ENCODE measurements at regions not wholly inside any gene's neighbourhood (a gene's known extent, or its start where the extent isn't known, plus 50 kb on each side); places are given as distances from the start of the nearest gene placed in this dataset.

DNA sequence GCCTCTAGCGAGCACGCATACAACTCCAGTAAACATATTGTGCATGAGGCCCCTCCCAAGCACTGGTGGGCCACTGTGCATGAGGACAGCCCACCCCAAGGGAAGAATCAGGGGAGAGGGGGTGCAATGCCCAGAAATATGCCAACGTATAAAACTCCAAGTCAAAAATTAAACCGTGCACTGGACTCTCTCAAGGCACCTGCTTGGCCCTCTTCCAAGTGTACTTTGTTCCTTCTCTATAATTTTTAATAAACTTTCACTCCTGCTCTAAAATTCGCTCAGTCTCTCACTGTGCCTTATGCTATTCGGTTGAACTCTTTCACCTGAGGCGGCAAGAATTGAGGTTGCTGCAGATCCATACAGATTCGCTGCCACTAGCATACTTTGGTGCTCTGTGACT, 465.3 kb upstream of the TENM4 start:
- no peak overlapping the region for H2BK20ac ChIP-seq (ENCODE audit: low read length)
- H3K4me3 ChIP-seq (ENCODE audit: extremely low read depth in 1 of 4, insufficient read depth in 2 of 4, low read depth in 3 of 4, low read length in 4 of 4), result no peak overlapping the region
- H3K56ac ChIP-seq (replicated peaks; ENCODE audit: insufficient read length, low read depth, low read length), result no peak overlapping the region
- no peaks in the 10 kb centered on the region for H4K20me1 ChIP-seq (replicated peaks in 1 of 2; ENCODE audit: control insufficient read depth in 1 of 2, insufficient read depth in 2 of 2, low read length in 2 of 2)
- H2AFZ ChIP-seq (ENCODE audit: low read length), result no peak overlapping the region
- no peak overlapping the region for H2BK5ac ChIP-seq (ENCODE audit: low read depth, low read length)
- H3K23me2 ChIP-seq (ENCODE audit: low read depth, low read length), result no peaks in the 10 kb centered on the region
- no peaks in the 10 kb centered on the region for H3K79me2 ChIP-seq (ENCODE audit: control insufficient read depth in 1 of 2, insufficient read depth in 2 of 2, low read length in 2 of 2)
- H2BK15ac ChIP-seq (ENCODE audit: low read length), result no peak overlapping the region
- no peak for DNase-seq (ENCODE audit: low read depth in 1 of 2, low spot score in 2 of 2)
- no peak overlapping the region for H2BK12ac ChIP-seq (ENCODE audit: low read depth, low read length)
- H3K79me1 ChIP-seq (ENCODE audit: low read depth, low read length), result no peaks in the 10 kb centered on the region
- 95% methylated on average over 8 of the region's 8 CpGs; no CpG with 5 or more reads in 1 of the 2 experiments for WGBS, 2 experiments (ENCODE audit: extremely low coverage in 1 of 2, insufficient coverage in 1 of 2, insufficient read length in 1 of 2, insufficient replicate concordance in 2 of 2, low coverage in 1 of 2, low lambda C conversion rate in 2 of 2, missing lambda C conversion rate in 1 of 2)
- ChIA-PET CTCF (ENCODE audit: partially characterized antibody) (interaction anchor here (0.7 to 1.2 kb wide), 2 partner anchors 34 to 45 kb away, joined by 3 read pairs; no protein-coding TSS in a partner anchor), POLR2A (ENCODE audit: partially characterized antibody) (no interaction called here)
- H3K36me3 ChIP-seq (ENCODE audit: control insufficient read depth in 2 of 4, insufficient read depth in 4 of 4, low read length in 3 of 4), result no peaks in the 10 kb centered on the region
- H2AK5ac ChIP-seq (ENCODE audit: low read depth, low read length), result no peak overlapping the region
- no peak overlapping the region for H2BK120ac ChIP-seq (replicated peaks; ENCODE audit: low read depth, low read length)
- H3K18ac ChIP-seq (ENCODE audit: extremely low read depth, low read length), result no peak overlapping the region
- no peak overlapping the region for H3K4ac ChIP-seq (replicated peaks; ENCODE audit: insufficient read length, low read depth, low read length)
- no peak overlapping the region for H3K23ac ChIP-seq (ENCODE audit: insufficient read length)
- H4K5ac ChIP-seq (ENCODE audit: insufficient read length, low read depth, low read length), result no peak overlapping the region
- no peak overlapping the region; the same call in 1 of the 2 replicates for H3K27ac ChIP-seq (ENCODE audit: low read depth, low read length)
- no peak overlapping the region for H3K14ac ChIP-seq (ENCODE audit: insufficient read length)
- H4K8ac ChIP-seq (ENCODE audit: extremely low read depth, insufficient read depth, low read length), result no peak overlapping the region
- H3K27me3 ChIP-seq (replicated peaks in 1 of 4; ENCODE audit: control insufficient read depth in 3 of 4, extremely low read depth in 1 of 4, insufficient read depth in 3 of 4, low read length in 3 of 4), result no peaks in the 10 kb centered on the region
- H4K91ac ChIP-seq (replicated peaks; ENCODE audit: insufficient read length, low read length), result no peak overlapping the region
- FAIRE-seq, result no peak
- H3K9ac ChIP-seq (replicated peaks in 1 of 4; ENCODE audit: extremely low read depth in 1 of 4, low read depth in 3 of 4, low read length in 3 of 4), result no peak overlapping the region
- no peaks in the 10 kb centered on the region; a peak in 1 of 4 replicates for H3K9me3 ChIP-seq (ENCODE audit: insufficient read depth in 2 of 2, low read depth in 1 of 2, low read length in 1 of 2)
- no peaks in the 10 kb centered on the region for H3K4me1 ChIP-seq (replicated peaks in 1 of 4; ENCODE audit: control insufficient read depth in 3 of 4, insufficient read depth in 4 of 4, low read length in 3 of 4)
- H3K4me2 ChIP-seq (ENCODE audit: insufficient read depth in 1 of 2, low read depth in 2 of 2, low read length in 2 of 2), result no peak overlapping the region
- no peak for TF ChIP-seq ATF3 (IDR thresholded peaks at IDR 0.05; ENCODE audit: insufficient read depth, low read depth, low read length)
- no peak for TF ChIP-seq CHD2 (IDR thresholded peaks at IDR 0.05; ENCODE audit: low read length)
- no peak for TF ChIP-seq RXRA (IDR thresholded peaks at IDR 0.05; ENCODE audit: insufficient read depth, low read depth, low read length)
- no peak for TF ChIP-seq RAD21 (IDR thresholded peaks at IDR 0.05 in 1 of 2, conservative IDR thresholded peaks at IDR 0.05 in 1 of 2; ENCODE audit: low read depth in 2 of 2, low read length in 2 of 2)
- TF ChIP-seq FOSL1 (IDR thresholded peaks at IDR 0.05; ENCODE audit: insufficient read depth, low read depth, low read length), result no peak
- no peak for TF ChIP-seq EP300 (IDR thresholded peaks at IDR 0.05; ENCODE audit: borderline replicate concordance in 1 of 2, low read depth in 2 of 2, low read length in 2 of 2)
- no peak for TF ChIP-seq CHD1 (IDR thresholded peaks at IDR 0.05; ENCODE audit: low read depth, low read length)
- TF ChIP-seq SAP30 (IDR thresholded peaks at IDR 0.05; ENCODE audit: insufficient read depth, insufficient replicate concordance, low read length), result no peak
- no peak for TF ChIP-seq TEAD4 (IDR thresholded peaks at IDR 0.05; ENCODE audit: low read depth, low read length)
- no peak for TF ChIP-seq JUND (IDR thresholded peaks at IDR 0.05; ENCODE audit: low read length)
- TF ChIP-seq ZNF274 (IDR thresholded peaks at IDR 0.05; ENCODE audit: borderline replicate concordance, extremely low read depth, low read length), result no peak
- TF ChIP-seq YY1 (IDR thresholded peaks at IDR 0.05; ENCODE audit: low read depth, low read length), result no peak
- TF ChIP-seq SUZ12 (IDR thresholded peaks at IDR 0.05; ENCODE audit: low read length), result no peak
- no peak for TF ChIP-seq CBX5 (IDR thresholded peaks at IDR 0.05; ENCODE audit: low read depth, low read length)

Data from H1 (cell line).